HEK293 (cell line): ENCODE measurements at regions not wholly inside any gene's neighbourhood (a gene's known extent, or its start where the extent isn't known, plus 50 kb on each side); places are given as distances from the start of the nearest gene placed in this dataset.

Source experiments
- CTCF ChIP-seq: fragments of 450-650 bp; formaldehyde crosslinking; IDR thresholded peaks from 2 replicates; pipeline ENCODE4 v1.5.1; 2016; ENCODE audit warnings: missing biosample characterization, missing genetic modification characterization
- TCF7L2 ChIP-seq: IDR thresholded peaks from 2 replicates; pipeline ENCODE4 v1.6.1; 2011; ENCODE audit warnings: low read depth, mild to moderate bottlenecking, inconsistent platforms, low read length, moderate library complexity, borderline replicate concordance
- ZBTB1 ChIP-seq: fragments of 450-650 bp; formaldehyde crosslinking; IDR thresholded peaks from 2 replicates; pipeline ENCODE4 v1.5.1; 2016; ENCODE audit warnings: missing biosample characterization, missing genetic modification characterization
- ZBTB7A ChIP-seq: fragments of 450-650 bp; formaldehyde crosslinking; IDR thresholded peaks from 2 replicates; pipeline ENCODE4 v1.5.1; 2016; ENCODE audit warnings: low read depth, missing biosample characterization, missing genetic modification characterization
- ZEB2 ChIP-seq: fragments of 450-650 bp; formaldehyde crosslinking; IDR thresholded peaks from 2 replicates; pipeline ENCODE4 v1.5.1; 2016; ENCODE audit warnings: missing biosample characterization, missing genetic modification characterization
- ZNF239 ChIP-seq: fragments of 450-650 bp; formaldehyde crosslinking; IDR thresholded peaks from 2 replicates; pipeline ENCODE4 v1.5.1; 2016; ENCODE audit warnings: missing biosample characterization, missing genetic modification characterization
- ZNF335 ChIP-seq: fragments of 450-650 bp; formaldehyde crosslinking; conservative IDR thresholded peaks from 2 replicates; pipeline ENCODE4 v1.5.1; 2016; ENCODE audit warnings: missing biosample characterization, missing genetic modification characterization
- ZNF501 ChIP-seq: fragments of 450-650 bp; formaldehyde crosslinking; IDR thresholded peaks from 2 replicates; pipeline ENCODE4 v1.5.1; 2016; ENCODE audit warnings: missing biosample characterization, missing genetic modification characterization
- ZNF555 ChIP-seq: fragments of 450-650 bp; formaldehyde crosslinking; conservative IDR thresholded peaks from 2 replicates; pipeline ENCODE4 v1.5.1; 2017; ENCODE audit warnings: missing biosample characterization, mild to moderate bottlenecking, missing genetic modification characterization, inconsistent platforms
- ZNF777 ChIP-seq: fragments of 450-650 bp; formaldehyde crosslinking; IDR thresholded peaks from 2 replicates; pipeline ENCODE4 v1.5.1; 2017; ENCODE audit warnings: missing biosample characterization, missing genetic modification characterization, borderline replicate concordance
- ZSCAN18 ChIP-seq: fragments of 450-650 bp; formaldehyde crosslinking; IDR thresholded peaks from 2 replicates; pipeline ENCODE4 v1.5.1; 2016; ENCODE audit warnings: missing biosample characterization, missing genetic modification characterization
- TF ChIP-seq, protein P1 (sequence below): IDR thresholded peaks from 2 replicates; pipeline ENCODE4 v1.6.1; 2011; ENCODE audit warnings: mild to moderate bottlenecking, low read depth, low read length, borderline replicate concordance

GRCh38 chr7:46940178-46940577, 641.7 kb downstream of the TNS3 start:
- no peak for TF ChIP-seq CTCF (tag by site-specific recombination)
- TF ChIP-seq ZNF777 (tag by site-specific recombination): no peak
- TF ChIP-seq ZBTB7A (tag by site-specific recombination): no peak
- TF ChIP-seq ZNF239 (tag by site-specific recombination): no peak
- no peak for TF ChIP-seq ZNF501 (tag by site-specific recombination)
- TF ChIP-seq ZNF335 (tag by site-specific recombination): no peak
- TF ChIP-seq TCF7L2: no peak
- no peak for TF ChIP-seq ZEB2 (tag by site-specific recombination)
- TF ChIP-seq ZSCAN18: no peak
- no peak for TF ChIP-seq ZBTB1 (tag by site-specific recombination)
- no peak for TF ChIP-seq ZNF555 (tag by site-specific recombination)
- TF ChIP-seq, protein P1, sequence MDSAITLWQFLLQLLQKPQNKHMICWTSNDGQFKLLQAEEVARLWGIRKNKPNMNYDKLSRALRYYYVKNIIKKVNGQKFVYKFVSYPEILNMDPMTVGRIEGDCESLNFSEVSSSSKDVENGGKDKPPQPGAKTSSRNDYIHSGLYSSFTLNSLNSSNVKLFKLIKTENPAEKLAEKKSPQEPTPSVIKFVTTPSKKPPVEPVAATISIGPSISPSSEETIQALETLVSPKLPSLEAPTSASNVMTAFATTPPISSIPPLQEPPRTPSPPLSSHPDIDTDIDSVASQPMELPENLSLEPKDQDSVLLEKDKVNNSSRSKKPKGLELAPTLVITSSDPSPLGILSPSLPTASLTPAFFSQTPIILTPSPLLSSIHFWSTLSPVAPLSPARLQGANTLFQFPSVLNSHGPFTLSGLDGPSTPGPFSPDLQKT: no peak
